ENCODE measurements at regions not wholly inside any gene's neighbourhood (a gene's known extent, or its start where the extent isn't known, plus 50 kb on each side); places are given as distances from the start of the nearest gene placed in this dataset.

DNA sequence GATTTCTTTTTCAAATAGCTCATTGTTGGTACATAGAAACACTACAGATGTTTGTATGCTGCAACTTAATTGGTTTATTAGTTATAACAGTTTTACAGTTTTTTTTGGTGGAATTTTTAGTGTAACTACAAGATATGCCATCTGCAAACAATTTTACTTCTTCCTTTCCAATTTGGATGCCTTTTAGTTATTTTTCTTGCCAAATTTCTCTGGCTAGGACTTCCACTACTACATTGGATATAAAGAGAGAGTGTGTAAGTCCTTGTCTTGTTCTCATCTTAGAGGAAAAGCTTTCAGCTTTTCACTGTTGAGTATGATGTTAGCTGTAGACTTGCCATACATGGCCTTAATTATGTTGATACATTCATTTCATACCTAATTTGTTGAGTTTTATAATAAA is 143.6 kb upstream of the EOMES start:
- DNase-seq, result no peak

DNA sequence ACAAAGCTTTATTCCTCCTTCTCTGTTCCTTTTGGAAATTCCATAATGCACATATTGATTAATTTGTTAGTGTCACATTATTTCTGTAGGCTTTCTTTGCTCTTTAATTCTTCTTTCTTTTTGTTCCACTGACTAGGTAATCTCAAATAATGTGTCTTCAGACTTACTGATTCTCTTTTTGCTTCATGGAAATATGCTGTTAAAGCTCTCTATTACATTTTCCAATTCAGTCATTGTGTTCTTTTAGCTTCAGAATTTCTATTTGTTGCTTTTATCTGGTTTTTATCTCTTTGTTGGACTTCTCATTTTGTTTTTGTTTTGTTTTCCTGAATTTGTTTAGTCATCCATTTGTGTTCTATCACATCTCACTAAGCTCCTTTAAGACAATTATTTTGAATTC is 147.0 kb upstream of the EOMES start:
- no peak for DNase-seq

DNA sequence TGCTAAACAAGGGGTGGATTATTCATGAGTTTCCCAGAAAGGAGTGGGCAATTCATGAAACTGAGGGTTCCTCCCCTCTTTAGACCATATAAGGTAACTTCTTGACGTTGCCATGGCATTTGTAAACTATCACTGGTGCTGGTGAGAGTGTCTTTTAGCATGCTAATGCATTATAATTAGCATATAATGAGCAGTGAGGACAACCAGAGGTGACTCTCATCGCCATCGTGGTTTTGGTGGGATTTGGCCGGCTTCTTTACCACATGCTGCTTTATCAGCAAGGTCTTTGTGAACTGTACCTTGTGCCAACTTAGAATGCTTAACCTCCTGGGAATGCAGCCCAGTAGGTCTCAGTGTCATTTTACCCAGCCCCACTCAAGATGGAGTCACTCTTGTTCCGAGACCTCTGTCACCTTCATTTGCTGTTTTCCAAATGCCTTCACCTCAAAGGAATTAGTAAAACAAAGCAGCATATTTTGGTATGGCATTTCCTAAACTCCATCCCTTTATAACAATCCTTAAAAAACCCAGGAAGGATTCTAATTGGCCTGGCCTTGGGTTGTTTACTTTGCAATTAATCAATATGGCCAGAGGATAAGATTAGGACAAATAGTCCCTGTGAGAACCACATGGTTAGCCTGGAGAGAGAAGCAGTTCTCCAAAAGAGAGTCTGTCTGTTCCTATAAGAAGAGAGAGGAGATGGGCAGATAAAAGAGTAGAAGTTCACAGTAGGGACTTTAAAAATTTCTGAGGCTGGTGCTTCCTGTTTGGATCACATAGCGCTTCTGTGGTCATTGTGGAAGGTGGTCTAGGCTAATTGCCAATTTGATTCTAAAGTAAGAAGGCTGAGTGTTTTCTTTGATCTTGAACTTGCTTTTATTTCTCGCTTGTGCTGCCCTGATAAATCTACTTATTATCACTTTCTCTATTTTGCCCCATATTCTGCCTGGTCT is 155.2 kb upstream of the EOMES start:
- no peak for DNase-seq

- no peak for DNase-seq
Measured at GRCh38 chr3:27878014-27878383, 155.9 kb upstream of the EOMES start.

- DNase-seq, result no peak
Measured at GRCh38 chr3:27880969-27881892, 159.1 kb upstream of the EOMES start.

GRCh38 chr3:27883266-27883665 is 161.1 kb upstream of the EOMES start:
- DNase-seq, result no peak

DNA sequence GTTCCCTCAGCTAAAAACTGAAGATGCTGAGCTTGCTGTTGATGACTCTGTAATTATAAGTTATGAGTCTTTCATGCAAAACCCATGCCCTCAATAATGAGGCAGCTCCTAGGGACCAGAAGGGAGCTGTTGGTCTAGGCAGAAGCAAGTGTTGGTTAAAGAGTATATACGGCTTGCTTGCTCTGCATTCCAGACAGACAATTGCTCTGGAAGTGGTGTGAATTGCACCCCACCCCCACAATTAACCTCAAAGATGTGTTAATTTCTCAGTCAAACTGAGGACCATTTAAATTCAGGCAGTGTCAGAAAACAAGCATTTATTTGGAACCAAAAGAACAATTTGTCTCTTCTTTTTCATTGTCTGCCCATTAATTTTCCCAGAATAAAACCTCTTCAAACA is 163.5 kb upstream of the EOMES start:
- no peak for DNase-seq

GRCh38 chr3:27888562-27888961 is 166.4 kb upstream of the EOMES start:
- no peak for DNase-seq

DNA sequence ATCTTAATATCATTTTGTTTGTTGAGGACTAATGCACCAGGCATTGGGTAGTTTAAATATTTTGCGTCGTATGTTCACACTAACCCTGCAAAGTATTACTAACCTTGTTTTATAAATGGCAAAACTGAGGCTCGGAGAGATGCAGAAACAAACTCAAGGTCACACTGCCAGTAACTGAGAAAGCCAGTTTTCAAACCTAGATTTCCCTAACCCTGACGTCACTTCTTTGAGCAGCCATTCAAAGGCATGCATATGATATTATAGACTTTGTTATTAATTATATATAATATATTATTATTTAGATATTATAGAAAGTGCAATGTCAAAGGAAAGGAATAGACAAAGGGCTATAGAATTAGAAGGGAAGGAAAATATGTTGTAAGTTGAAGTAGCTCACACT is 167.6 kb upstream of the EOMES start:
- DNase-seq, result no peak

GRCh38 chr3:27900316-27900715 is 178.2 kb upstream of the EOMES start:
- DNase-seq, result no peak

DNA sequence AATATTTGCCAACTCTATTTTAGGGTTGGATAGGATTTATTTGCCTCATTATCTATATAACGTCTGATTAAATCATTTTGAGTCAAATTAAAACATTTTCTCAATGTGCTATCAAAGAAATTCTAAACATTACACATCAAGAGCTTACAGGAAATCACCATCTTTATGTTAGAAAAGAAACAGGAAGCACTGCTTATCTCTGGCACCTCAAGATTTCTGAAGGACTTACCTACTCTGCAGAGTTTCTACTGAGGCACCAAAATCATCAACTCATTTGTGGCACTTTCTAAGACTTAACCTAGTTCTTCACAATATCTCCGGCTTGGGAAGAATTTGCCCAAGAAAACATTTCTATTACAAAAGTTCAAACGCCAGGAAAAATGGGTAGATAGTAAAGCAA is 181.3 kb upstream of the EOMES start:
- DNase-seq, result no peak

- DNase-seq, result no peak
Measured at GRCh38 chr3:27905625-27906024, 183.5 kb upstream of the EOMES start.

DNA sequence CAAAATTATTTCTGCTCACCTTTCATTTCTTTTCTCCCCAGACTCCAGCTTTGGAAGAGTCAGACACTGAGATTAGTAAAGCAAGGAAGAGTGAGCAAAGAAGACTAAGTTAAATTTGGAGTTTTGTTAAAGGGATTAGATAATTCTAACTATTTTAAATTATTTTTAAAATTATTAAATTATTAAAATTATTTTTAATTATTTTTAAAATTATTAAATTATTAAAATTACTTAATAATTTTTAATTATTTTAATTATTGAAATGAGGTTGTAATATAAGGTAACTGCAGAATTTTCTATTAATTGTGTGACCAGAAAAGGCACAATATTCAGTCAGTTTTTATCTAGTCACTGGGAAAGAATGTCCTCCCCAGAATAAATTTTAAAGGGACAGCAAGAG is 185.0 kb upstream of the EOMES start:
- DNase-seq, result no peak

DNA sequence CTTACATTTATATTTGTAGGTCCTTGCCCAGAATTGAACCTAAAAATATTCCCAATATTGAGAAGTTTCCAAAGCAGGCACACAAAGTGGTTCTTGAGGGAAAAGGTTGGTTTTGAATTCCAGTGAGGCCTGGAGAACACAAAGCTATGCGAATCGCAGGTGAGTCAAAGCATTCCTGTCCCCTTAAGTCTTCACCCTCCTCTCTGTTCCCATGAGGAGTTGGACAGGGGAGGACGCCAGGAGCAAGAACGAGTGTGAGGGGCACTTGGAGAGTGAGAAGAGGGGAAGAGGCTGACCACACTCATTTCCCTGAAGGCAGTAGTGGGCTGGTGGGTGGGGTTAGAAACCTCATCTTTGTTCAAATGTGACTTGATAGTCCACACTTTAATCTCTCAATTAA is 185.8 kb upstream of the EOMES start:
- DNase-seq, result no peak

- no peak for DNase-seq
Measured at GRCh38 chr3:27910456-27910855, 188.3 kb upstream of the EOMES start.

DNA sequence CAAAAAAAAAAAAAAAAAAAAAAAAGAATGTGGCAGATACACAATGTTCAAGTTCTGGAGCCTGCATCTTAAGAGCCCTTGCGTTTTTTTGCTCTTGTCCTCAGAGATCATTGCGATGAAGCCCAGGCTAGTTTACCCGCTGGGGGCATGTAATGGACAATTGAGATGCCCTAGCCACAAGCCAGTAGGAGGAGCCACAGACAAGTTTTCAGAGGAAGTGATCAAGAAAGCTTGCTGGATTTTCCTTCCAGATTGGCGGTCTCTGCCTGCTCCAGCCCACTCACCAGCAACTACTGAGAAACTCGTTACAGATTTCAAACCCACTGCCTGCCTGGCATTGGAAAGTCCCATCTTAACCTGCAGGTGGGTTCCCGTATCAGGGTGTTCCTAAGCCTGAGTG is 192.1 kb upstream of the EOMES start:
- no peak for DNase-seq

- DNase-seq, result no peak
Measured at GRCh38 chr3:27923349-27924068, 201.4 kb upstream of the EOMES start.

DNA sequence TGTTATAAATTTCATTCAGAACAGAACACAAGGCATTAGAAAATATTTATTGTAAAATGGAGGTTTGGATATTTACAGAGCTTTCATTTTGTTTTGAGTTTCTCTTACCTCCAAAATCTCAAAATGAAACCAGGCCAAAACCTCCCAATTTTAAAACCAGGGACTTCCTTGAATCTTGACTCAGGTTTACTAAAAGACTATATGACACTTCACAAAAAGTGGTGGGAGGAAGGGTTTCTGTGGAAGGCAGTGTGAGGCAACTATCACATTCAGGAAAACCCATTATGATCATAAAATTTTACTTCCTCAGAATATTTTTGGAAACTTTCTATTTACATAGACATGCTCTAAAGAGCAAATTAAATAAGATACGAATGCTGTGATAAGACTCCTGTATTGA is 205.8 kb upstream of the EOMES start:
- DNase-seq, result no peak

DNA sequence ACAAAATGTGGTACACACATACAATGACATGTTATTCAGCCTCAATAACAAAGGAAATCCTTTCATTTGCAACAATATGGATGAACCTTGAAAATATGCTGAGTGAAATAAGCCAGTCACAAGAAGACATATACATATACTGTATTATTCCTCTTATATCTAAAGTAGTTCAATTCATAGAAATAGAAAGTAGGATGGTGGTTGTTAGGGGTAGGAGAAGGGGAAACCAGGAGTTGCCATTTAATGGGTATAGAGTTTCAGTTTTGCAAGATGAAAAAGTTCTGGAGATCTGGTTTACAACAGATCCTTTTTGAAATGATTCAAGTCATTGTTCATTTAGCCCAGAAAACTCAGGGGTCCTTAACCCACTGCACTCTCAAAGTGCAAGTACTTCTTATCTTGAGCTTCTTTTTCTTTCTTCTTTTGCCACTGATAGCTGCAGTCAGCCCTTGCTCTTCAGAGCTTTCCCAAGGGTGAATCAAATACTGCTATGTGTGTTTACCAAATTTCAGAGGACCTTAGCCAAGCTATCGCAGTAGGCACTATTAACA is 208.0 kb upstream of the EOMES start:
- no peak for DNase-seq

DNA sequence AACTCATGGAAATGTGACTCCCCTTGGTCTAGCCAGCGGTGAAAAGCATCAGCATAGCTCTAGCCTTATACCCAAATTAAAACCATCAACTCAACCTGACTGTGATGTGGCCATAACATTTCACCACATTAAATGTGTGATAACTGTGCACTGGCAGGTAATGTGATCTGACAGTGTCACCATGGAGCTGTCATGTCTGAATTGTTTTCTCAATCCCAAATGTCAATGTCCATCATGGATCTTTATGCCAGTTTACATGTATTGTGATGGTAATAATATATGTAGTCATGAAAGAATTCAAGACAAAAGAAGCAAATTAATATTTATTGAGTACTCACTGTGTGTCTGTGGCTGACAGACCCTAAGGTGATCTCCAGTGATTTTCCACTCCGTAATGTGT is 213.4 kb upstream of the EOMES start:
- DNase-seq, result no peak

- no peak for DNase-seq
Measured at GRCh38 chr3:27939521-27939920, 217.4 kb upstream of the EOMES start.

DNA sequence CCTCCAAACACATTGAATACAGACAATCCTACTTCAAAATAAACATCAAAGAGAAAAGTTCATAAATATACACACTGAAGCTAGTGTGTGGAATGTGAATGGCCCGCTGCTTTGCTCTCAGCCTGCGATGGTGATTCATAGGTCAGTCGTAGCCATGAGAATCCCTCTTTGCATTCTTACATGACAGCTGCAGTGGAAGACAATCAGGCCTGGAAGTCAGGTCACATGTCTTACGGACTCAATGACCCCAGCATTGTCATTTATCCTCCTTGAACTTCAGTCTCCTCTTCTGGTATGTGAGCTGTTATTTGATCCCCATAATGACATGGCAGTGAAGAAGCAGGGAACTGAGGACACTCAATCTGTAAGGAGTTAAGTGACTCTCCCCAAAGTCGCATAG is 217.8 kb upstream of the EOMES start:
- DNase-seq, result no peak

GRCh38 chr3:27943106-27943505 is 221.0 kb upstream of the EOMES start:
- no peak for DNase-seq

Measured in NCI-H524 treated with DMSO at 0.1 percent for 48 hours (cell line).